Keratinocyte (primary cell): ENCODE measurements at regions not wholly inside any gene's neighbourhood (a gene's known extent, or its start where the extent isn't known, plus 50 kb on each side); places are given as distances from the start of the nearest gene placed in this dataset.

Source experiments
- DNase-seq: peaks from one replicate; pipeline ENCODE4 v3.0.0-alpha.2; 2011; ENCODE audit warnings: low read depth, missing footprints, low spot score
- FAIRE-seq: peaks from 2 replicates; lab custom pipeline; 2011; peaks lifted over from hg19 to GRCh38; lab: Jason Lieb, UNC
- H2AFZ ChIP-seq: 2 replicates; pipeline ENCODE4 v1.6.0; 2012; ENCODE audit warnings: low read length, control low read depth, inconsistent platforms; ENCODE audit not compliant: control insufficient read depth
- H3K27ac ChIP-seq: 2 replicates; pipeline ENCODE4 v1.5.1; 2011; ENCODE audit warnings: low read length; ENCODE audit not compliant: control insufficient read depth, insufficient read depth
- H3K27me3 ChIP-seq: 3 replicates; pipeline ENCODE4 v1.6.0; 2011; ENCODE audit warnings: low read length; ENCODE audit not compliant: control insufficient read depth, insufficient read depth; ENCODE audit errors: extremely low read depth
- H3K36me3 ChIP-seq, 2 experiments: 2 replicates in 1 of 2; 3 replicates in 1 of 2; pipeline ENCODE4 v1.5.1; 2011; ENCODE audit warnings: low read length in 2 of 2, mild to moderate bottlenecking in 1 of 2; ENCODE audit not compliant: control insufficient read depth in 2 of 2, insufficient read depth in 2 of 2; ENCODE audit errors: extremely low read depth in 1 of 2
- H3K4me1 ChIP-seq: 3 replicates; pipeline ENCODE4 v1.5.1; 2011; ENCODE audit warnings: low read length; ENCODE audit not compliant: control insufficient read depth, insufficient read depth; ENCODE audit errors: extremely low read depth
- H3K4me2 ChIP-seq: 3 replicates; pipeline ENCODE4 v1.6.0; 2011; ENCODE audit warnings: low read depth, low read length; ENCODE audit not compliant: control insufficient read depth, insufficient read depth; ENCODE audit errors: extremely low read depth
- H3K4me3 ChIP-seq, 3 experiments: fragments of 200-600 bp in 1 of 3; sonication (generic) in 1 of 3; 2 replicates in 2 of 3; 3 replicates in 1 of 3; pipeline ENCODE4 v1.5.1; 2011 to 2016; ENCODE audit warnings: low read length in 3 of 3, mild to moderate bottlenecking in 3 of 3, control low read depth in 2 of 3, inconsistent platforms in 1 of 3, low read depth in 1 of 3, mixed read lengths in 1 of 3, mixed run types in 1 of 3, moderate library complexity in 1 of 3; ENCODE audit not compliant: control insufficient read depth in 2 of 3, insufficient read depth in 2 of 3; ENCODE audit errors: extremely low read depth in 1 of 3
- H3K79me2 ChIP-seq: 2 replicates; pipeline ENCODE4 v1.6.0; 2012; ENCODE audit warnings: low read length; ENCODE audit not compliant: control insufficient read depth, insufficient read depth
- H3K9ac ChIP-seq: 3 replicates; pipeline ENCODE4 v1.6.0; 2011; ENCODE audit warnings: low read length; ENCODE audit not compliant: control insufficient read depth, insufficient read depth; ENCODE audit errors: extremely low read depth
- H3K9me1 ChIP-seq: 3 replicates; pipeline ENCODE4 v1.6.0; 2011; ENCODE audit warnings: low read length; ENCODE audit not compliant: control insufficient read depth, insufficient read depth; ENCODE audit errors: extremely low read depth
- H3K9me3 ChIP-seq: 2 replicates; pipeline ENCODE4 v1.5.1; 2012; ENCODE audit warnings: low read depth, low read length; ENCODE audit not compliant: control insufficient read depth
- H4K20me1 ChIP-seq: 3 replicates; pipeline ENCODE4 v1.6.0; 2011; ENCODE audit warnings: low read length; ENCODE audit not compliant: control insufficient read depth, insufficient read depth; ENCODE audit errors: extremely low read depth
- CTCF ChIP-seq, 3 experiments: IDR thresholded peaks in 1 of 3; conservative IDR thresholded peaks in 1 of 3; optimal IDR thresholded peaks in 1 of 3; 2 replicates in 2 of 3; 3 replicates in 1 of 3; pipeline versions ENCODE3 to v1.5.1; 2011; ENCODE audit warnings: low read length in 3 of 3, mild to moderate bottlenecking in 3 of 3, moderate library complexity in 2 of 3, control low read depth in 1 of 3, inconsistent platforms in 1 of 3; ENCODE audit not compliant: insufficient read depth in 2 of 3; ENCODE audit errors: extremely low read depth in 1 of 3
- EZH2 ChIP-seq: IDR thresholded peaks from one replicate; pipeline ENCODE4 v1.6.1; 2012; ENCODE audit warnings: inconsistent platforms, mild to moderate bottlenecking, low read length, moderate library complexity
- dilution Hi-C: fragments of 300-500 bp; cut with MboI; formaldehyde crosslinking; loops from one replicate; pipeline ENCODE4 v1.7.0; 2020; ENCODE audit warnings: low sequenced_read_pairs; ENCODE audit not compliant: extremely low pct_ligation_motif_present

DNA sequence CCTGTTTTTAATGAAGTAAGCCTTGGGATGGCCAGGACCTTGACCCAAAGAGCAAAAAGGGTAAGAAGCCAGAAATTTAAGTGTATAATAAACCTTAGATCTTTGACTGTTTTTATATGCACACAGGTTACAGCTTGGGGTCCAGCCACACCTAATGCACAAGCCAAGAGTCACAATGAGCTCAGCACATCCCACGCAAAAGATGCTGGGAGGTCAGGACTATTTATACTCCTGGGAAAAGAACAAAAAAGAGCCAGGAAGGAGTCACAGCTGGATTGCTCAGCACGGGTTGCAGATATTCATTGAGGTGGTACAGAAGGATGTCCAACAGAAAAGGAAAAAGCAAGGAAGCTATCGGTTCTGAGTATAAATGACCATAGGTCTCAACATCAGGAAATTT lies 536.3 kb downstream of the NTRK3 start:
- Histone ChIP-seq H3K4me2 (no peak overlapping the region), H2AFZ (no peak overlapping the region), H3K9me1 (no peaks in the 10 kb centered on the region), H3K79me2 (no peaks in the 10 kb centered on the region), H3K9ac (no peak overlapping the region), H3K4me3 (no peak overlapping the region), H3K36me3 (no peaks in the 10 kb centered on the region), H4K20me1 (no peaks in the 10 kb centered on the region), H3K4me1 (no peaks in the 10 kb centered on the region), H3K27ac (no peak overlapping the region), H3K27me3 (no peaks in the 10 kb centered on the region), H3K9me3 (no peaks in the 10 kb centered on the region)
- no peak for DNase-seq
- no peak for FAIRE-seq
- dilution Hi-C loops: no loop called here
- TF ChIP-seq CTCF (optimal IDR thresholded peaks at IDR 0.05 in 1 of 3, IDR thresholded peaks at IDR 0.05 in 1 of 3, conservative IDR thresholded peaks at IDR 0.05 in 1 of 3; ENCODE audit: extremely low read depth in 1 of 3, insufficient read depth in 2 of 3, low read length in 3 of 3): no peak

- no peaks in the 10 kb centered on the region for H3K36me3 ChIP-seq
- no peak overlapping the region for H3K4me3 ChIP-seq
- H3K4me1 ChIP-seq: no peaks in the 10 kb centered on the region
- H3K9me3 ChIP-seq: no peaks in the 10 kb centered on the region
- dilution Hi-C loops: no loop called here
- H3K4me2 ChIP-seq: no peak overlapping the region
- H4K20me1 ChIP-seq: no peaks in the 10 kb centered on the region
- no peaks in the 10 kb centered on the region for H3K79me2 ChIP-seq
- TF ChIP-seq EZH2 (no peak), CTCF (optimal IDR thresholded peaks at IDR 0.05 in 1 of 3, IDR thresholded peaks at IDR 0.05 in 1 of 3, conservative IDR thresholded peaks at IDR 0.05 in 1 of 3; ENCODE audit: extremely low read depth in 1 of 3, insufficient read depth in 2 of 3, low read length in 3 of 3) (no peak)
- no peaks in the 10 kb centered on the region for H3K9me1 ChIP-seq
- no peak overlapping the region for H3K27ac ChIP-seq
- DNase-seq: no peak
- H3K27me3 ChIP-seq: no peaks in the 10 kb centered on the region
- no peak for FAIRE-seq
- no peak overlapping the region for H3K9ac ChIP-seq
- H2AFZ ChIP-seq: no peak overlapping the region
Observed at GRCh38 chr15:87716422-87716821, 540.1 kb downstream of the NTRK3 start.
